Keratinocyte (primary cell): ENCODE measurements at regions not wholly inside any gene's neighbourhood (a gene's known extent, or its start where the extent isn't known, plus 50 kb on each side); places are given as distances from the start of the nearest gene placed in this dataset.

Experiments used
- DNase-seq: peaks from one replicate; pipeline ENCODE4 v3.0.0-alpha.2; 2011; ENCODE audit warnings: low read depth, missing footprints, low spot score
- FAIRE-seq: peaks from 2 replicates; lab custom pipeline; 2011; peaks lifted over from hg19 to GRCh38; lab: Jason Lieb, UNC
- H2AFZ ChIP-seq: 2 replicates; pipeline ENCODE4 v1.6.0; 2012; ENCODE audit warnings: low read length, control low read depth, inconsistent platforms; ENCODE audit not compliant: control insufficient read depth
- H3K27ac ChIP-seq: 2 replicates; pipeline ENCODE4 v1.5.1; 2011; ENCODE audit warnings: low read length; ENCODE audit not compliant: control insufficient read depth, insufficient read depth
- H3K27me3 ChIP-seq: 3 replicates; pipeline ENCODE4 v1.6.0; 2011; ENCODE audit warnings: low read length; ENCODE audit not compliant: control insufficient read depth, insufficient read depth; ENCODE audit errors: extremely low read depth
- H3K36me3 ChIP-seq, 2 experiments: 2 replicates in 1 of 2; 3 replicates in 1 of 2; pipeline ENCODE4 v1.5.1; 2011; ENCODE audit warnings: low read length in 2 of 2, mild to moderate bottlenecking in 1 of 2; ENCODE audit not compliant: control insufficient read depth in 2 of 2, insufficient read depth in 2 of 2; ENCODE audit errors: extremely low read depth in 1 of 2
- H3K4me1 ChIP-seq: 3 replicates; pipeline ENCODE4 v1.5.1; 2011; ENCODE audit warnings: low read length; ENCODE audit not compliant: control insufficient read depth, insufficient read depth; ENCODE audit errors: extremely low read depth
- H3K4me2 ChIP-seq: 3 replicates; pipeline ENCODE4 v1.6.0; 2011; ENCODE audit warnings: low read depth, low read length; ENCODE audit not compliant: control insufficient read depth, insufficient read depth; ENCODE audit errors: extremely low read depth
- H3K4me3 ChIP-seq, 3 experiments: fragments of 200-600 bp in 1 of 3; sonication (generic) in 1 of 3; 2 replicates in 2 of 3; 3 replicates in 1 of 3; pipeline ENCODE4 v1.5.1; 2011 to 2016; ENCODE audit warnings: low read length in 3 of 3, mild to moderate bottlenecking in 3 of 3, control low read depth in 2 of 3, inconsistent platforms in 1 of 3, low read depth in 1 of 3, mixed read lengths in 1 of 3, mixed run types in 1 of 3, moderate library complexity in 1 of 3; ENCODE audit not compliant: control insufficient read depth in 2 of 3, insufficient read depth in 2 of 3; ENCODE audit errors: extremely low read depth in 1 of 3
- H3K79me2 ChIP-seq: 2 replicates; pipeline ENCODE4 v1.6.0; 2012; ENCODE audit warnings: low read length; ENCODE audit not compliant: control insufficient read depth, insufficient read depth
- H3K9ac ChIP-seq: 3 replicates; pipeline ENCODE4 v1.6.0; 2011; ENCODE audit warnings: low read length; ENCODE audit not compliant: control insufficient read depth, insufficient read depth; ENCODE audit errors: extremely low read depth
- H3K9me1 ChIP-seq: 3 replicates; pipeline ENCODE4 v1.6.0; 2011; ENCODE audit warnings: low read length; ENCODE audit not compliant: control insufficient read depth, insufficient read depth; ENCODE audit errors: extremely low read depth
- H3K9me3 ChIP-seq: 2 replicates; pipeline ENCODE4 v1.5.1; 2012; ENCODE audit warnings: low read depth, low read length; ENCODE audit not compliant: control insufficient read depth
- H4K20me1 ChIP-seq: 3 replicates; pipeline ENCODE4 v1.6.0; 2011; ENCODE audit warnings: low read length; ENCODE audit not compliant: control insufficient read depth, insufficient read depth; ENCODE audit errors: extremely low read depth
- CTCF ChIP-seq, 3 experiments: IDR thresholded peaks in 1 of 3; conservative IDR thresholded peaks in 1 of 3; optimal IDR thresholded peaks in 1 of 3; 2 replicates in 2 of 3; 3 replicates in 1 of 3; pipeline versions ENCODE3 to v1.5.1; 2011; ENCODE audit warnings: low read length in 3 of 3, mild to moderate bottlenecking in 3 of 3, moderate library complexity in 2 of 3, control low read depth in 1 of 3, inconsistent platforms in 1 of 3; ENCODE audit not compliant: insufficient read depth in 2 of 3; ENCODE audit errors: extremely low read depth in 1 of 3
- EZH2 ChIP-seq: IDR thresholded peaks from one replicate; pipeline ENCODE4 v1.6.1; 2012; ENCODE audit warnings: inconsistent platforms, mild to moderate bottlenecking, low read length, moderate library complexity
- dilution Hi-C: fragments of 300-500 bp; cut with MboI; formaldehyde crosslinking; loops from one replicate; pipeline ENCODE4 v1.7.0; 2020; ENCODE audit warnings: low sequenced_read_pairs; ENCODE audit not compliant: extremely low pct_ligation_motif_present

DNA sequence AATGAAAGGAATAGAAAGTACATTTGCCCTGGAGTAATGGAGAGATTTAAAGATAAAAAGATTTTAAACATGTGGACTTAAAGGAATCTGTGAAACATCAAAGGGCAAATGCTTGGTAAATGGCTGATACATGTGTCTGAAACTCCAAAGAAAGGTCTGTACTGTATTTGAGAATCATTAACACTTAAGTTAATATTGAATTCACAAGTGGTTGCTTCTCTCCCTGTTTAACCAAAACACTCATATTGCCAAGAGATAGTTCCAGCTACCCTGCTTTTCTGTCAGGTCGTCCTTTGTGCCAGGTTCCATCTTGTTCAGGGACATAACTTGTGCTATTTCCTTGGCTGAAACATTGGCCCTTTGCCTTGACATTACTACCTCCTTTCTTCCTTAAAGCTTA is 171.3 kb upstream of the HS3ST5 start:
- Histone ChIP-seq H3K9me3 (no peaks in the 10 kb centered on the region), H3K79me2 (no peaks in the 10 kb centered on the region), H2AFZ (no peak overlapping the region), H3K9ac (no peak overlapping the region), H3K4me3 (no peak overlapping the region), H3K9me1 (no peaks in the 10 kb centered on the region), H3K27ac (no peak overlapping the region), H3K36me3 (no peaks in the 10 kb centered on the region), H4K20me1 (no peaks in the 10 kb centered on the region), H3K4me2 (no peak overlapping the region), H3K4me1 (no peaks in the 10 kb centered on the region), H3K27me3 (no peaks in the 10 kb centered on the region)
- DNase-seq (no peak), FAIRE-seq (no peak)
- dilution Hi-C loops, result no loop called here
- TF ChIP-seq CTCF (optimal IDR thresholded peaks at IDR 0.05 in 1 of 3, IDR thresholded peaks at IDR 0.05 in 1 of 3, conservative IDR thresholded peaks at IDR 0.05 in 1 of 3; ENCODE audit: extremely low read depth in 1 of 3, insufficient read depth in 2 of 3, low read length in 3 of 3), result no peak
- no peak for TF ChIP-seq EZH2

DNA sequence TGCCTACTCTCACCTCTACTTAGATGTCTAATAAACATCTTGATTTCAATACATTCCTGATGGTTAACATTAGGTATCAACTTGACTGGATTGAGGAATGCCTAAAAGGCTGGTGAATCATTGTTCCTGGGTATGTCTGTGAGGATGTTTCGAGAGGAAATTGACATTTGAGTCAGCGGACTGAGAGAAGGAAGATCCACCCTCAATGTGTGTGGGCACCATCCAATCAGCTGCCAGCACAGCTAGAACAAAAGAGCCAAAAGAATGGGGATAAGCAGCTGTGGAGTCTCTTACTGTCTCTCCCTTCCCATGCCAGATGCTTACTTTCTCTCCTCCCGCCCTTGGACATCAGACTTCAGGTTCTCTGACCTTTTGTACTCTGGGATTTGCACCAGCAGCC is 128.6 kb upstream of the HS3ST5 start:
- dilution Hi-C loops, result no loop called here
- Histone ChIP-seq H3K4me2 (no peak overlapping the region), H3K36me3 (no peaks in the 10 kb centered on the region), H3K79me2 (no peaks in the 10 kb centered on the region), H3K9me1 (no peaks in the 10 kb centered on the region), H2AFZ (no peak overlapping the region), H3K4me1 (no peaks in the 10 kb centered on the region), H3K27me3 (no peaks in the 10 kb centered on the region), H3K9me3 (no peaks in the 10 kb centered on the region), H3K27ac (no peak overlapping the region), H3K4me3 (no peak overlapping the region), H3K9ac (no peak overlapping the region), H4K20me1 (no peaks in the 10 kb centered on the region)
- no peak for FAIRE-seq
- TF ChIP-seq CTCF (optimal IDR thresholded peaks at IDR 0.05 in 1 of 3, IDR thresholded peaks at IDR 0.05 in 1 of 3, conservative IDR thresholded peaks at IDR 0.05 in 1 of 3; ENCODE audit: extremely low read depth in 1 of 3, insufficient read depth in 2 of 3, low read length in 3 of 3), result no peak
- no peak for TF ChIP-seq EZH2
- no peak for DNase-seq
